Dermis blood vessel endothelial cell (primary cell): ENCODE measurements at regions not wholly inside any gene's neighbourhood (a gene's known extent, or its start where the extent isn't known, plus 50 kb on each side); places are given as distances from the start of the nearest gene placed in this dataset.
"Not testable (repeated sequence)": the region's sequence is repeated elsewhere in the genome, so short reads cannot be mapped to it uniquely, and the experiment has no call there.

Source experiments
- DNase-seq: peaks from one replicate; pipeline ENCODE4 v3.0.0; 2010

DNA sequence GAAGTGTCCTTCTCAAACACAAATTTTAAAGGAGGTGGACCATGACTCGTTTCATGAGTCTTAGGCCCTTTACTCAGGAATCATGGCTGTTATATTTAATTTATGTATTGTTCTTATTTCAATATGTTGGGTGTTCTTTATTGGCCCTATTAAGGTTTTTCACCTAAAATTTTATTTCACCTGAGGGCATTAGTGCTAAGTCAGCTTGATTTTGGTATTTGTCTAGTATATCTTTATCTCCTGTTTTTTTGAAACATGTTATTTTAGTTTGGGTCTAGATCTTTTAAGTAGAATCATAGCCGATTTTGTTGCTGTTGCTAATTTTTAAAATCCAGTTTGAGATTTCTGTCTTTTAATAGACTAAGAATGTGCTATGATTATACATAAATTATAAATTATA lies 430.4 kb downstream of the RPS6KC1 start:
- DNase-seq: no peak

DNA sequence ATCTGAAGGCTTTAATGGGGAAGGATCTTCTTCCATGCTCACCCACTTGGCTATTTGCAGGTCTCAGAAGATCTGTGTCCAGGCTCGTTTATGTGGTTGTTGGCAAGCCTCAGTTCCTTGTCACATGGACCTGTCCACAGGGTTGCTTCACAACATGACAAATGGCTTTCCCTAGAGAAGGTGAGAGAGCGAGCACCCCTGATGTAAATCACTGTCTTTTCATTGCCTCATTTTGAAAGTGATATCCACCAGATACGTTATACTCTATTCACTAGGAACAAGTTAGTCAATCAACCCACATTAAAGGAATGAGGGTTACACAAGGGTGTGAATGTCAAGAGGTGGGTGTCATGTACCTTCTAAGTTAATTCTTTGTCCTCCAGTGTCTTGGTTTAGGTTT lies 433.3 kb downstream of the RPS6KC1 start:
- DNase-seq: no peak

DNA sequence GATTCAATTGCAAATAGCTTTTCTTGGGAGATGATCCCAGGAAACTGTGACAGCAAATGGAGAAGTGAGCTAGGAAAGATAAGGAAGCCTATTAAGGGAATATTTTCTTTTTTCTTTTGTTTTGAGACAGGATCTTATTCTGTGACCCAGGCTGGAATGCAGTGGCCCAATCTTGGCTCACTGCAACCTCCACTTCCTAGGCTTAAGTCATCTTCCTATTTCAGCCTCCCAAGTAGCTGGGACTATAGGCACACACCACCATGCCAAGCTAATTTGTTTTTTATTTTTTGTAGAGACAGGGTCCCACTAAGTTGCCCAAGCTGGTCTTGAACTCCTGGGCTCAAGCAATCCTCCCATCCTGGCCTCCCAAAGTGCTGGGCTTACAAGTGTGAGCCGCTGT lies 433.7 kb downstream of the RPS6KC1 start:
- no peak for DNase-seq

DNA sequence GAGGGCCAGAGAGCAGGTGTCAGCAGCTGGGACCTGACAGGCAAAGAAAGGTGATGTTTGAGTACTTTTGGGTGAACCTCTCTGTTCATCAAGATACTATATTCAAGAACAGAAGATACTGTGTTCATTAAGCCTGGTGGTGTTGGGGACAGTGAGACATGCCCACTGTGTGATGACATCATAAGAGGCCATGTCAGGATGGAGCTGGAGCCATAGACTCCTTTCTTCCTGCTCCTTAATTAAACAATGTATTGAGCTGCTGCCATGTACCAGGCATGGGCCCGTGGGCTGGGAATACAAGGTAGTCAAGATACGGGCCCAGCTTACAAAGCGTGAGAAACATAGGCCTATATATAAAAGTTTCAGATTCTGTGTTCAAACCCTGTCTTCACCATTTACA lies 435.4 kb downstream of the RPS6KC1 start:
- DNase-seq: no peak

DNA sequence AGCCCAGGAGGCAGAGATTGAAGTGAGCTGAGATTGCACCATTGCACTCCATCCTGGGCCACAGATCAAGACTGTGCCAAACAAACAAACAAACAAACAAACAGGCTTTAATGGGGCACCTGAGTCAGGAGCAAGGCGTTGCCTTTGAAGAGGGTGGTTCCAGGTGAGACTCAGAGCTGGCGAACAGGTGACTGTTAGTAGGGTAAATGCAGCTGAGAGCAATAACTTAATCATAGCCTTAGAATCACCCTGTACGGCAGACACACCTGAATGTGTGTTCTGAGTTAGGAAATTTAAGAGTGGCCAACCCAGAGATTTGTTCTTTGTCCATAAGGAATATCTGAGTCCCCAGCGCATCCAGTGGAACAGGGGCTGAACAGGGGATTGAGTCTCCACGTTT lies 440.4 kb downstream of the RPS6KC1 start:
- no peak for DNase-seq

DNA sequence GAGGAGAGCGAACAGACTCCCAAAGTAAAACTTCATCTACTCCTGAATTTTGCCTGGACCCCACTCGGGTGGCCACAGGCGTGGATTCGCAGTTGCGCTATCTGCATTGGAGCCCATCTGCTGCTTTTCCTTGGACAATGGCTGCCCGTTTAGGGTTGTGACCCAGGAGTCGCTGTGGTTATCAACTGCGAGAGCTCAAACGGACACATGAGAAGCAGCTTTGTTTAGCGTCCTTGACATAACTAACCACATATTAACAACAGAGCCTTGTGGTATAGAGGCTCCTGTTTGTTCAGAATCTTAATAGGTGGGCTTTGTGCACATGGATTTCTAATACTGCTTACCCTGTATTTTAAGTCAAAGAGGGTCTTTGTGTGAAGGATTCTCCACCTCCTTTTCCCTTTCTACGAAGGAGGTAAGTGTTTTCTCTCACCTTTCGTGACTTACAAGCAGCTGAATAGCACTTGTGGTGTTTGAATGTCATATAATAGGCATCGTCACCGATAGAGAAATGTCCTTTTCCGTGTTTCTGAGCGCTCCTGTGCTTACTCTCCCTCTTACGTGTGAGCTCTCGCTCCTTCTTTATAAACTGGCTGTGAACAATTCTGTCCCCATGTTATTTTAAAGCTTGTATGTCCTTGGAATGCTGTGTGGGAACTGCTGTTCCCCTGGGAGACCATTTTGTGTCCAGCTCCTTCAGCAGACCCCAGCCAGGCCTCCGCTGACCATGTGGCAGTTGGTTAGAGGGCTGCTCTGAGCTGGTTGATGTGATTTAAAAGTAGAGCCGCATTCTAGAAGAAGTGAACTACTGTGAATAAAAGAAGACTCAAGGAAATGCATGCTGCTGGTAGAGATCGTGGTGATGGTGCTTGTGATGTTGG lies 441.4 kb downstream of the RPS6KC1 start:
- no peak for DNase-seq

DNA sequence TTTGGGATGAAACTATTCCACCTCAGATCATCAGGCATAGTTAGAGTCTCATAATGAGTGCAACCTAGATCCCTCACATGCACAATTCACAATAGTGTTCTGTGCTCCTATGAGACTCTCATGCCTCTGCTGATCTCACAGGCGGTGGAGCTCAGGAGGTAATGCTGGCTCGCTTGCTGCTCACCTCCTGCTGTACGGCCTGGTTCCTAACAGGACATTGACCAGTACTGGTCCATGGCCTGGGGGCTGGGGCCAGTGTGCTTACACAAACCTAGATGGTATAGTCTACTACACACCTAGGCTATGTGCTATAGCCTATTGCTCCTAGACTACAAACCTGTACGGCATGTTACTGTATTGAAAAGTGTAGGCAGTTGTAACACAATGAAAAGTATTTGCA lies 448.4 kb downstream of the RPS6KC1 start:
- DNase-seq: no peak

DNA sequence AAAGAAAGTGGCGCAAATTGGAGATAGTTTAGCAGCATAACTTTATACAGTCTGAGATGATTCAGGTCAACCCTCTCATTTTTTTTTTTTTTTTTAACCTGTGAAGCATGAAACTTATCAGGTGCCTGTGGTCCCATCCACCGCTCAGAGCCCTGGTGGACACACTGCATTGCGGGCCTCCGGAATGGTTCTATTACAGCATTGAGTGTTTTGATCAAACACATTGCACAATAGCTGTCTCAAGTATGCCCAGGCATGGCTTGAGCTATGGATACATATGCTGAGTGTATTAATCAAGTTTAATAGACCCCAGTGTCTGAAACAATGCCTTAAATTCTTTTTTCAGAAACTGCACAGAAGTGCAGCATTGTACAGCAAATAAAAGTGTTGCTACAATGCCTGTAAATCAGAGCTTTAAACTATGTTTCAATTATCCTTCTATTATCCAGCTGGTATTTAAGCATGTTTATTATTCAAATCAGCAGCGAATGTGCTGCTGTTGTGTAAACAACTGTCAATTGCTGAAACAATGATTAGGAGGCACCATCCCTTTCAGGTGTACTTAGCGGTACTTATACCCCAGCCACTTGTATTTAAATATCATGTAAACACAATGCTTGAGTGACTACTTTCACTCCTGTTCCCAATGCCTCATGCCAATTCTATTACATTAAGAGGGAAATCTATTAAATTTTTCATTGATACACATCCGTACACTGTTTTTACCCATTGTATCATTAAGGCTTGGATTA lies 456.6 kb downstream of the RPS6KC1 start:
- DNase-seq: no peak

DNA sequence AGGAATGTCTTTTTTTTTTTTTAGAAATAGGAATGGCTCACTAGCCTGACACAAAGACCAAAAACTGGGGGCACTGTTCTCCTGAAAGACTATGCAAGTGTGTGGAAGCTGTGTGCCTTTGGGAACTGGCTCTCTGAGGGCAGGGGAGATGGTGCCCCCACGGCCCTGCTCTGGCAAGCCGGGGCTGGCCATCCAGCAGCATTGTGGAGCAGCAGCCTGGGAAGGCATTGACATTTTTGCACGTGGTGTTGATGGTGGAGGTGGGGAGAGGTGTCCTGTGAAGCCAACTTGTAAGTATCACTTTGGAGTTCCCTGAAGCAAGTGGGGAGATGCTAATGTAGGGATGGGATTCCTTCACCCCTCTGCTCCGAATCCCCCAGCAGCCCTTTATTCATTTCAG lies 460.1 kb downstream of the RPS6KC1 start:
- no peak for DNase-seq

DNA sequence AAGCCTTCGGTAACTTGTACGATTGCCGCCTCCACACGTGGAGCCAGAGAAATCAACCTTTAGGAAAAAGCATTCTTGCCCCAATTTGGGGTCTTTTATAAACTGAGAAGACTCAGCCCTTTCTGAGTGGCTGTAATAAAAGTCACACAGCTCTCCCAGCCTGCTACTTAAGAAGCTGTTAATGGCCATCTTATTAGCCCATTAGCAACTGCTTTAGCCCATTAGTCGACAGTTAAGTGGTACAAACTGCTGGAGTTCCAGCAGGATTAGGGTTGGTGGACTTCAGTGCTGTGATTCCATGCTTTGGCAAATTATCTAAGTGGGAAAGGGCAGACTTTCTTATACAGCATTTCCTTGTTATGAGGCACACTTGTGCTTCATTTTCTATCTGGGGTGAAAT lies 461.3 kb downstream of the RPS6KC1 start:
- no peak for DNase-seq

DNA sequence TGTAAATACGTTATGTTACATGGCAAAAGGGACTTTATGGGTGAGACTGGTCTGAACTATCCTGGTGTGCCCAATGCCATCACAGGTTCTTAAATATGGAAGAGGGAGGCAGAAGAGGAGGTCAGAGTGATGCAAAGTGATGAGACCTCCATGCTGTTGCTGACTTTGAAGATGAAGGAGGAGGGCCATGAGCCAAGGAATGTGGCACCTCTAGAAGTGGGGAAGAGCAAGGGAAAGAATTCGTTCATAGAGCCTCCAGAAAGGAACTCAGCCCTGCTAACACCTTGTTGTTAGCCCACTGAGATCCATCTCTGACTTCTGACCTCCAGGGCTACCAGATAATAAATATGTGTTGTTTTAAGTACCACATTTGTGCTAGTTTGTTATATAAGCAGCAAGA lies 462.0 kb downstream of the RPS6KC1 start:
- DNase-seq: no peak

DNA sequence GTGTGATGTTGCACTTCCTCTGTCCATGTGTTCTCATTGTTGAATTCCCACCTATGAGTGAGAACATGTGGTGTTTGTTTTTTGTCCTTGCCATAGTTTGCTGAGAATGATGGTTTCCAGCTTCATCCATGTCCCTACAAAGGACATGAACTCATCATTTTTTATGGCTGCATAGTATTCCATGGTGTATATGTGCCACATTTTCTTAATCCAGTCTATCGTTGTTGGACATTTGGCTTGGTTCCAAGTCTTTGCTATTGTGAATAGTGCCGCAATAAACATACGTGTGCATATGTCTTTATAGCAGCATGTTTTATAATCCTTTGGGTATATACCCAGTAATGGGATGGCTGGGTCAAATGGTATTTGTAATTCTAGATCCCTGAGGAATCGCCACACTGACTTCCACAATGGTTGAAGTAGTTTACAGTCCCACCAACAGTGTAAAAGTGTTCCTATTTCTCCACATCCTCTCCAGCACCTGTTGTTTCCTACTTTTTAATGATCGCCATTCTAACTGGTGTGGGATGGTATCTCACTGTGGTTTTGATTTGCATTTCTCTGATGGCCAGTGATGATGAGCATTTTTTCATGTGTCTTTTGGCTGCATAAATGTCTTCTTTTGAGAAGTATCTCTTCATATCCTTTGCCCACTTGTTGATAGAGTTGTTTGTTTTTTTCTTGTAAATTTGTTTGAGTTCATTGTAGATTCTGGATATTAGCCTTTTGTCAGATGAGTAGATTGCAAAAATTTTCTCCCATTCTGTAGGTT lies 463.6 kb downstream of the RPS6KC1 start:
- not testable (repeated sequence) for DNase-seq

DNA sequence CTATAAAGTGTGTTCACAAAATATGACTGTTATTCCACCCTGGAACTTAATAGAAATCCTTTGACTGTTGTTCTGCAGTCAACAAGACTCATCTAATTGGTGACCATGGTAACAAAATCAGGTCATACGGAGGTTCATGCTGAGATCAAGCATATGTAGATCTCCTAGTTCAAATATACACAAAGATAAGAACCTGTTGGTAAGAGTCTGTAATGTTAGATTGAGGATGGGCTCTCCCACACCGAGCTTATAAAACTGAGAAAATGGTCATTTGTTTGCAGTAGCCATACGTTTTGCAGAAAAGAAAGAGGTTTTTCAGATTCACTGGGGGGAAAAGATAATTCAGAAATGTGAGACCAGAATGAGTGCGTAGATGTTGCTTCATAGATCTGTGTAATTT lies 468.1 kb downstream of the RPS6KC1 start:
- DNase-seq: no peak

DNA sequence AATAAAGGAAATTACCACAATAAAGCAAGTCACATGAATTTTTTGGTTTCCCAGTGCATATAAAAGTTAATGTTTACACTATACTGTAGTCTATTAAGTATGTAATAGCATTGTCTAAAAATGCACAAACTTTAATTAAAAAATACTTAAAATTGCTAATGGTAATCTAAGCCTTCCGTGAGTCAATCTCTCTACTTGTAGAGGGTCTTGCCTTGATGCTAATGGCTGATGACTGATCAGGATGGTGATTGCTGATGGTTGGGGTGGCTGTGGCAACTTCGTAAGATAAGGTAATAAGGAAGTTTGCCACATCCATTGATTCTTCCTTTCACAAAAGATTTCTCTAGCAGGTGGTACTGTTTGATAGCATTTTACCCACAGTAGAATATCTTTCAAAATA lies 466.6 kb upstream of the PROX1 start:
- no peak for DNase-seq

DNA sequence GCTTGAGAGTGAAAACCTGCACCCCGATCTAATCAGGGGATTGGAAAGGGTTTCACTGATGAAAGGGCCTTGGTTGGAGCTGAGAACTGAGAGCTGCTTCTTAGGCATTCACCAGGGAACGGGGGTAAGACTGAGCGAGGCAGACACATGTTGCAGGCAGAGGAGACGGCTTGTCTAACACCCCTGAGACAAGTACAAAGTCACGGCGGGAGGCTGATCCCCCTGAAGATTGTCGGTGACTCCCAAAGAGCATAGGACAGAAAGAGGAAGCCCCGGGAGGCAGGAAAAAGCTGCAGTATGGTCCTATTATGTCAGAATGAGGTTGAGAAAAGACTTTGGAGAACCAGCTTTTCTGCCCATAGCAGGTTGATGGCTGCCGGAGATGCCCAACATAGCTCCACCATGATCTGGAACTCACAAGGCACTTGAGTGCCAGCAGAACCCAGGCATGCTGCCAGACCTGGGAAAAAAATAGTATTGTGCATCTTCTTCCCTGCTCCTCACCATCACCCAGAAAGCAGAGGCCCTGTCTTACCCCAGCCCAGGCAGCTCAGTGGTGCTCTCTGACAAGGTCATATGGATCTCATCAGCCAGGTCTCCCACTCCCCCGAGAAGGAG lies 463.9 kb upstream of the PROX1 start:
- DNase-seq: no peak

DNA sequence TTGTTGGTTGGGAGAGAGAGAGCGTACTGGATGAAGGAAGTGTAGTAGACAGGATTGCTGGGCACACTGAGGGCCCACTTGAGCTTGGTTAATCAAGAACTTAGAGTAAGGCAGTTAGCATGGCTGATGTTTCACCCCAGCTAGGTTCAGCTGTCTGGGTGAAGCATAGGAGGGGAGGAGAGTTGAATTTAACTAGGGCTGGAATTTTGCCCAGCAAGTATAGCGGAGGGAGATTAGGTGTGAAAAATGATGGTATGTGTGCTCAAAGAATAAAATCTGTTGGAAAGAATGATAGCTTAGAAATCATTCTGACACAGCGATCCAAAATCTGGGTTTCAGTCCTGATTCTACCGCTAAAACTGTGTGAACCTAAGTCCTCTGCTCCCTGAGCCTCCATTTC lies 461.5 kb upstream of the PROX1 start:
- DNase-seq: no peak

DNA sequence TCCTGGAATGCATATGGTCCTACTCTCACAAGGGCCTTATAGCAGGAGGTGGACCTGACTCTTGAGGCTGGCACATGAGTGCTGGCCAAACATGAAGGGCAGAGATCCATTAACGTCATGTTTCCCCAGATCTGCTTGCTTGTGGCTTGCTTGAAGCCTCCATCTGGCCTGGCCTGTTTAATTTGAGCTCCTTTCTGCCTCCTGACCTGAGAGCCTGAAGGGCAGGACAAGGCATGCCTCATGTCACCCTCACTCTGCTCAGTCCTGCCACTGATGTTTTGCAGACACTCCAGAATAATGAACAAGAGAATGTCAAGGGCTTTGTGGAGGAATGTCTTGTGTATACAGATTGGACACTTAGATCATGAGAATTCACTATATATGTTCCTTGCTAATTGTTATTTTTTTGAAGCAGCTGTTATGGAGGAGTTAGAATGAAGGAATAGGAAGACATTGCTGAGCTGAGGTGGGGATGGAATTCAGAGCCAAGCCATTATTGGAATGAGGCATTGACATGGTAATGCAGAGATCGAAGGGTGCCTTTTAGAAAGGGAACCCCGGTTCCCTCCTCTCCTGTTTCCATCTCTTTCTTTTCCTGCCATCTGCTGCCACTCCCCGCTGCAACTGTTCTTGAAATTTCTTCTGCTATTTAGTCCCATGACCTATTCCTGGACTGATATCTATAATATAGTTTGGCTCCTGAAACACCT lies 457.0 kb upstream of the PROX1 start:
- no peak for DNase-seq

DNA sequence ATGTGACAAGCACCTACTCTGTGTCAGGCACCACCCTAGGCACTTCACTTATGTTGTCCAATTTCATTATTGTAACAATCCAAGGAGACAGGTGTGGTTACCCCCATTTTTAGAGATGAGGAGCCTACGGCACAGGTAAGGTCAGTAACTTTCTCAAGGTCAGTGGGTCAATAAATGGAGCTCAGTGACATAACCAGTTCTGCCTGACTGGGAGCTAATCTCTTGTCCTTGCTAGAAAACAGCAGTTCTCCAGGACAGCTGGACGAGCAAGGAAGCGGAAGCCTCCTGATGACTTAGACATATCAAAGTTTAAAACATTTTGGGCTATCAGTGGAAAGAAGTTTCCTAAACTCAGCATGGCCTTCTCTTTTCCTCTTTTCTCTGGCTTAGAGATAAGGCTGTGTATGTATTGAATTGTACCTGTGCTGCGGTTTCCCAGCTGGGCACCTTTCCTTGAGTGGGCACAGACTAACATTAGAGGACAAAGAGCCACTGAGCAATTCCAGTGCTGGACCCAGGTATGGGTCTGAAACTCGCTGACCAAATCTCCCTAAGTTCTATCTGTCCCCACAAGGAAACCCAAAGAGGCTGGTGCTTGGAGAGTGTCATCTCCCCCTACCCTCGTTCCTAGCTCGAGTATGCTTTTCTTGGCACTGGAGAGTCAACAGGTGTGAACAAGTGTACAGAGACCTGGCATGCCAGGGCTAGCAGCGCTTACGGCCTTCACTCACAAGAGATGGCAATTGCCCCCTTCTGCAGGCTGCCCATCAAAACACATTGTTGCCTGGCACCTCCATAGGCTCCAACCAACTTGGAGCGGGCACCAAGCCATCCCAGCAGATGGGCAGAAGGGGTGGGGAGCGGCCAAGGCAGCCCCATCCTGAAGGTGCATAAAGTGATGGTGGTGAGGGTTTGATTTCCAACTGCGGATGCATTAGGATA lies 456.1 kb upstream of the PROX1 start:
- DNase-seq: no peak

DNA sequence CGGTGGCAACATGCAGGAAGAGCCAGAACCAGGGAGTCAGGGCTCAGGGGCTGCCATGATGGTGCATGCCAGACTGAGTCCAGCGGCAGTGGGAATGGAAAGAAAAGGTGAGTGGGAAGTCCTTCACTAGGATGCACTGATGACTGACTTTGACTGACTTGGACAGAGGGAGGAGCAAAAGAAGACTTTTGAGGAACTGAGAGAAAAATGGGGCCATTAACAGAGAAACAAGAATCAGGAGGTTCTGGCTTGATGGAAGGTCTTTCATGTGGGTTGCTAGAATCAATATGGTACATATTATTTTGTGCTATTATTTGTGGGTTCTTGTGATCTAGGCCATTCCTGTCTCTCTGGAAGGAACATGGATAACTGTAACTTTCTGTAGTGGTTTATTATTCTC lies 454.6 kb upstream of the PROX1 start:
- DNase-seq: no peak

DNA sequence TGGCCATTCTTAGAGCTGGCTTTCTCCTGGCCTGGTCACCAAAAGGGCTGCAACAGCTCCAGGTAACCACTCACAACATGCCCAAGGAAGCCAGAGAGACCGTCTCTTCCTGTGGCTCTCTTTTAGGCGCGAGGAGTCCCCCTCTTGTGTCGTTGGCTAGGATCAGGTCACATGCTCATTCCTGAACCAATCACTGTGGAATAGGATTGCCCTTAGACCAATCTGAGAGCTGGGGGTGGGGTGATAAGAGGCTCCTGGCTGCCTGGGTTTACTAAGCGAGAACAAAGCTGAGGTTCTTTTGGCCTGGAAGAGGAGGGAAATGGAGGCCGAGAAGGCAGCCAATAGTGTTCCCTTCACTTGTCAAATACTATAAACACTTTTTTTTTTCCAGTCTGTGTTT lies 452.1 kb upstream of the PROX1 start:
- DNase-seq: no peak

DNA sequence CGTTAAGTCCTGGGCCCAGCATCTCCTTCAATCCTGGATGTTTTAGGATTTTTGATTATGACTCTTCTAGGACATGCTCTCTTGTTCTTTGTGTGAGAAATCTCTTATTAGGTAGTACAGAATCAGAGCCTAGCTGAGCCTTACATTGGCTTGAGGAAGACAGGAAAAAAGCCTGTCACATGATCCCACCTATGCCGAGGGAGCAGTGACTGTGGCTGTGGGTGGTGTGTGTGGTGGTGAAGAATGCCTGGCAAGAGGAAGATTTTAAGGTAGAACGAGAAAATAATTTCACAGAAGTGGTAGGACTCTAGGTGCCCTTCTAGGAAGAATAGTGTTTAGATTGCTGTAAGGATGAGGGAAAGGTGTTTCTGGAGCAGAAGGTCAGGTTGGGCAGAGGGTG lies 449.5 kb upstream of the PROX1 start:
- DNase-seq: no peak
